Large intestine (tissue), 3 donors: ENCODE measurements at regions not wholly inside any gene's neighbourhood (a gene's known extent, or its start where the extent isn't known, plus 50 kb on each side); places are given as distances from the start of the nearest gene placed in this dataset.

Experiments used
- DNase-seq, 2 donors: peaks; one replicate each; pipeline versions ENCODE4 v3.0.0 to v3.0.0-alpha.2; 2013
- H3K27ac ChIP-seq: one replicate; pipeline ENCODE4 v1.5.1; 2013; ENCODE audit warnings: low read length
- H3K27me3 ChIP-seq: 2 replicates; pipeline ENCODE4 v1.6.1; 2013; ENCODE audit warnings: low read length; ENCODE audit not compliant: control insufficient read depth, insufficient read depth
- H3K36me3 ChIP-seq: 2 replicates; pipeline ENCODE4 v1.6.1; 2013; ENCODE audit warnings: low read length; ENCODE audit not compliant: control insufficient read depth, insufficient read depth
- H3K4me1 ChIP-seq: one replicate; pipeline ENCODE4 v1.6.1; 2013; ENCODE audit warnings: low read length; ENCODE audit not compliant: control insufficient read depth, insufficient read depth
- H3K4me3 ChIP-seq: one replicate; pipeline ENCODE4 v1.5.1; 2013; ENCODE audit warnings: low read length
- H3K9me3 ChIP-seq: one replicate; pipeline ENCODE4 v1.6.1; 2013; ENCODE audit warnings: mild to moderate bottlenecking, low read depth, low read length, moderate library complexity; ENCODE audit not compliant: control insufficient read depth
- WGBS: methylation state at CpG from one replicate; pipeline ENCODE4 v1.1.5; 2013; ENCODE audit warnings: low lambda C conversion rate; ENCODE audit not compliant: insufficient coverage; 5-methylcytosine and 5-hydroxymethylcytosine counted together

- no CpG with 5 or more reads among the region's 2 CpGs for WGBS
- no peaks in the 10 kb centered on the region for H3K27me3 ChIP-seq
- no peaks in the 10 kb centered on the region for H3K9me3 ChIP-seq
- no peak overlapping the region for H3K27ac ChIP-seq
- no peak overlapping the region for H3K4me3 ChIP-seq
- H3K4me1 ChIP-seq: no peaks in the 10 kb centered on the region
- DNase-seq: no peak
- no peaks in the 10 kb centered on the region for H3K36me3 ChIP-seq
These were observed 52.6 kb upstream of the SP8 start for GRCh38 chr7:20839196-20839735.

GRCh38 chr7:20839987-20840386 is 53.3 kb upstream of the SP8 start:
- no peak for DNase-seq
- no peaks in the 10 kb centered on the region for H3K9me3 ChIP-seq
- H3K27me3 ChIP-seq: no peaks in the 10 kb centered on the region
- no peaks in the 10 kb centered on the region for H3K4me1 ChIP-seq
- no peak overlapping the region for H3K27ac ChIP-seq
- H3K4me3 ChIP-seq: no peak overlapping the region
- H3K36me3 ChIP-seq: no peaks in the 10 kb centered on the region
- 100% methylated on average over 1 of the region's 2 CpGs for WGBS

- 100% methylated on average over 1 of the region's 6 CpGs for WGBS
- H3K9me3 ChIP-seq: no peaks in the 10 kb centered on the region
- no peaks in the 10 kb centered on the region for H3K27me3 ChIP-seq
- no peak overlapping the region for H3K4me3 ChIP-seq
- H3K27ac ChIP-seq: no peak overlapping the region
- DNase-seq: no peak
- H3K4me1 ChIP-seq: no peaks in the 10 kb centered on the region
- H3K36me3 ChIP-seq: no peaks in the 10 kb centered on the region
These were observed 60.1 kb upstream of the SP8 start for GRCh38 chr7:20846791-20847190.

GRCh38 chr7:20858951-20859350 is 72.3 kb upstream of the SP8 start:
- no peaks in the 10 kb centered on the region for H3K4me1 ChIP-seq
- no peak overlapping the region for H3K4me3 ChIP-seq
- DNase-seq: no peak
- H3K27me3 ChIP-seq: no peaks in the 10 kb centered on the region
- WGBS: no CpG with 5 or more reads among the region's 3 CpGs
- H3K9me3 ChIP-seq: no peaks in the 10 kb centered on the region
- H3K36me3 ChIP-seq: no peaks in the 10 kb centered on the region
- no peak overlapping the region for H3K27ac ChIP-seq

GRCh38 chr7:20861468-20861867 is 74.8 kb upstream of the SP8 start:
- no peak for DNase-seq
- H3K9me3 ChIP-seq: no peaks in the 10 kb centered on the region
- no peaks in the 10 kb centered on the region for H3K4me1 ChIP-seq
- H3K36me3 ChIP-seq: no peaks in the 10 kb centered on the region
- no peak overlapping the region for H3K27ac ChIP-seq
- H3K4me3 ChIP-seq: no peak overlapping the region
- H3K27me3 ChIP-seq: no peaks in the 10 kb centered on the region
- WGBS: no CpG with 5 or more reads among the region's 4 CpGs

- WGBS: 70% methylated on average over 2 of the region's 4 CpGs
- Histone ChIP-seq H3K36me3 (no peaks in the 10 kb centered on the region), H3K27me3 (no peaks in the 10 kb centered on the region), H3K4me1 (no peaks in the 10 kb centered on the region), H3K4me3 (no peak overlapping the region), H3K9me3 (no peaks in the 10 kb centered on the region), H3K27ac (no peak overlapping the region)
- DNase-seq: no peak
These were observed 75.9 kb upstream of the SP8 start for GRCh38 chr7:20862554-20862953.

- Histone ChIP-seq H3K9me3 (no peaks in the 10 kb centered on the region), H3K27ac (no peak overlapping the region), H3K4me1 (no peaks in the 10 kb centered on the region), H3K4me3 (no peak overlapping the region), H3K36me3 (no peaks in the 10 kb centered on the region), H3K27me3 (no peaks in the 10 kb centered on the region)
- WGBS: 90% methylated on average over 2 of the region's 3 CpGs
- DNase-seq: no peak
These were observed 77.5 kb upstream of the SP8 start for GRCh38 chr7:20864221-20864620.

- Histone ChIP-seq H3K27me3 (no peaks in the 10 kb centered on the region), H3K4me3 (no peak overlapping the region), H3K9me3 (no peaks in the 10 kb centered on the region), H3K36me3 (no peaks in the 10 kb centered on the region), H3K27ac (no peak overlapping the region), H3K4me1 (no peaks in the 10 kb centered on the region)
- WGBS: 80% methylated on average over 1 of the region's 6 CpGs
- DNase-seq: no peak
These were observed 79.0 kb upstream of the SP8 start for GRCh38 chr7:20865684-20866083.

- no peaks in the 10 kb centered on the region for H3K4me1 ChIP-seq
- no peaks in the 10 kb centered on the region for H3K9me3 ChIP-seq
- no CpG with 5 or more reads among the region's 2 CpGs for WGBS
These were observed 84.3 kb upstream of the SP8 start for GRCh38 chr7:20870977-20871376.

GRCh38 chr7:20892776-20893175 is 106.1 kb upstream of the SP8 start:
- H3K4me1 ChIP-seq: no peaks in the 10 kb centered on the region
- no peak overlapping the region for H3K27ac ChIP-seq
- no peak overlapping the region for H3K4me3 ChIP-seq
- 0% methylated on average over 1 of the region's 1 CpG for WGBS
- no peaks in the 10 kb centered on the region for H3K27me3 ChIP-seq
- no peaks in the 10 kb centered on the region for H3K36me3 ChIP-seq
- no peak for DNase-seq
- no peaks in the 10 kb centered on the region for H3K9me3 ChIP-seq

More at GRCh38 chr7:20870977-20871376, 84.3 kb upstream of the SP8 start:
- Histone ChIP-seq H3K27ac (no peak overlapping the region), H3K36me3 (no peaks in the 10 kb centered on the region), H3K27me3 (no peaks in the 10 kb centered on the region), H3K4me3 (no peak overlapping the region)
- DNase-seq: no peak

- no peak overlapping the region for H3K4me3 ChIP-seq
- DNase-seq: no peak
- no peaks in the 10 kb centered on the region for H3K4me1 ChIP-seq
- H3K9me3 ChIP-seq: no peaks in the 10 kb centered on the region
- H3K27ac ChIP-seq: no peak overlapping the region
- H3K27me3 ChIP-seq: no peaks in the 10 kb centered on the region
- H3K36me3 ChIP-seq: no peaks in the 10 kb centered on the region
These were observed 108.1 kb upstream of the SP8 start for GRCh38 chr7:20894806-20895205.
